Keratinocyte (primary cell): ENCODE measurements at regions not wholly inside any gene's neighbourhood (a gene's known extent, or its start where the extent isn't known, plus 50 kb on each side); places are given as distances from the start of the nearest gene placed in this dataset.

Experiments used
- EZH2 ChIP-seq: IDR thresholded peaks from one replicate; pipeline ENCODE4 v1.6.1; 2012; ENCODE audit warnings: inconsistent platforms, mild to moderate bottlenecking, low read length, moderate library complexity
- TF ChIP-seq, protein P1 (sequence below), 3 experiments: IDR thresholded peaks in 1 of 3; conservative IDR thresholded peaks in 1 of 3; optimal IDR thresholded peaks in 1 of 3; 2 replicates in 2 of 3; 3 replicates in 1 of 3; pipeline versions ENCODE3 to v1.5.1; 2011; ENCODE audit warnings: low read length in 3 of 3, mild to moderate bottlenecking in 3 of 3, moderate library complexity in 2 of 3, control low read depth in 1 of 3, inconsistent platforms in 1 of 3; ENCODE audit not compliant: insufficient read depth in 2 of 3; ENCODE audit errors: extremely low read depth in 1 of 3

DNA sequence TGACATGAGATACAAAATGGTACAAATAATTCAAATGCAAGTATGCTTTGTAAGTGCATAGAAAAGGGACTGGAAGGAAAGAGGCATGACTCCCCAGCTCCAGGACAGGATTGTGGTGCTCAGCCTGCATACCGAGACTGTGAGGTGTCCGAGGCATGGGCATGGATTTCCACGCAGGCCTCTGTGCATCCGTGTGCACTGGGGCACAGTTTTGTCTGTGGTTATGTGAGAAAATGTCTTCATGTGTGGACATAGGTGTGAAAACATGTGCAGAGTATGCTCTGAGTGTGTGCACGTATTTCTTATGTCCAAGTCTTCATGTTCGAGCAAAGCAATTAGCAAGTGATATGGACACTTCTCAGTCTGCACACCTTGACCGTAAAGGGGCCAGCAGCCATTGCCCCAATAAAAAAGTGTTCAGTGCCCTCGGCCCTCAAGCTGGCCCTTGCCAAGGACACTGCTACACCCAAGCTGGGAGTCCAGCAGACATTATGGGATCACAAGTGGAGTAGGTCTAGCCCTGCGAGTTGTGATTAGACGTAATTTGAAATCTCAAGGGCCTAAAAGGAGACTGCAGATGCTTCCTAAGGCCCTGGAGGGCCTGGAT is 120.7 kb downstream of the CYP26B1 start:
- no peak for TF ChIP-seq EZH2
- TF ChIP-seq, protein P1, sequence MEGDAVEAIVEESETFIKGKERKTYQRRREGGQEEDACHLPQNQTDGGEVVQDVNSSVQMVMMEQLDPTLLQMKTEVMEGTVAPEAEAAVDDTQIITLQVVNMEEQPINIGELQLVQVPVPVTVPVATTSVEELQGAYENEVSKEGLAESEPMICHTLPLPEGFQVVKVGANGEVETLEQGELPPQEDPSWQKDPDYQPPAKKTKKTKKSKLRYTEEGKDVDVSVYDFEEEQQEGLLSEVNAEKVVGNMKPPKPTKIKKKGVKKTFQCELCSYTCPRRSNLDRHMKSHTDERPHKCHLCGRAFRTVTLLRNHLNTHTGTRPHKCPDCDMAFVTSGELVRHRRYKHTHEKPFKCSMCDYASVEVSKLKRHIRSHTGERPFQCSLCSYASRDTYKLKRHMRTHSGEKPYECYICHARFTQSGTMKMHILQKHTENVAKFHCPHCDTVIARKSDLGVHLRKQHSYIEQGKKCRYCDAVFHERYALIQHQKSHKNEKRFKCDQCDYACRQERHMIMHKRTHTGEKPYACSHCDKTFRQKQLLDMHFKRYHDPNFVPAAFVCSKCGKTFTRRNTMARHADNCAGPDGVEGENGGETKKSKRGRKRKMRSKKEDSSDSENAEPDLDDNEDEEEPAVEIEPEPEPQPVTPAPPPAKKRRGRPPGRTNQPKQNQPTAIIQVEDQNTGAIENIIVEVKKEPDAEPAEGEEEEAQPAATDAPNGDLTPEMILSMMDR (optimal IDR thresholded peaks at IDR 0.05 in 1 of 3, IDR thresholded peaks at IDR 0.05 in 1 of 3, conservative IDR thresholded peaks at IDR 0.05 in 1 of 3; ENCODE audit: extremely low read depth in 1 of 3, insufficient read depth in 2 of 3, low read length in 3 of 3), result no peak
